SK-N-SH (cell line): ENCODE measurements at regions not wholly inside any gene's neighbourhood (a gene's known extent, or its start where the extent isn't known, plus 50 kb on each side); places are given as distances from the start of the nearest gene placed in this dataset.
A peak's percentile ranks its signal among the peaks of the same experiment; 100 is the strongest.

Experiments used
- CTCF ChIA-PET: fragments of 300-600, 350-600 bp; formaldehyde crosslinking; extraction: SDS; loops from one replicate; lab custom pipeline; 2021; lab: Yijun Ruan, JAX
- POLR2A ChIA-PET: fragments of 350-600 bp; sonication (Branson Sonifier 250); formaldehyde crosslinking; extraction: SDS; loops from one replicate; lab custom pipeline; 2020; ENCODE audit warnings: antibody characterized with exemption, inconsistent platforms; lab: Yijun Ruan, JAX
- DNase-seq: peaks from one replicate; pipeline ENCODE4 v3.0.0; 2012
- H2AFZ ChIP-seq: fragments of 200-600 bp; sonication (generic); 2 replicates; pipeline ENCODE4 v1.8.1; 2016; ENCODE audit warnings: antibody characterized with exemption, mild to moderate bottlenecking, low read depth
- H3F3A ChIP-seq: fragments of 200-600 bp; sonication (generic); replicated peaks from 2 replicates; pipeline ENCODE3; 2016; ENCODE audit warnings: antibody characterized with exemption, mild to moderate bottlenecking; ENCODE audit not compliant: insufficient read depth
- H3K27ac ChIP-seq, 2 experiments: fragments of 200-500 bp in 1 of 2; fragments of 200-600 bp in 1 of 2; sonication (Bioruptor generic) in 1 of 2; sonication (generic), shearing (Covaris generic) in 1 of 2; 2 replicates each; pipeline versions ENCODE4 v1.5.1 to v1.6.1; 2014 to 2016; ENCODE audit warnings: low read depth in 2 of 2, inconsistent platforms in 1 of 2, low read length in 1 of 2, mild to moderate bottlenecking in 1 of 2, mixed read lengths in 1 of 2
- H3K27me3 ChIP-seq: fragments of 200-600 bp; sonication (generic), shearing (Covaris generic); 2 replicates; pipeline ENCODE4 v1.6.1; 2016; ENCODE audit warnings: mixed run types; ENCODE audit not compliant: insufficient read depth
- H3K36me3 ChIP-seq, 2 experiments: fragments of 200-500 bp in 1 of 2; fragments of 200-600 bp in 1 of 2; sonication (Bioruptor generic) in 1 of 2; sonication (generic) in 1 of 2; replicated peaks in 1 of 2; 2 replicates each; pipeline versions ENCODE3 to v1.5.1; 2014 to 2016; ENCODE audit warnings: low read length in 1 of 2, mild to moderate bottlenecking in 1 of 2; ENCODE audit not compliant: insufficient read depth in 2 of 2, control insufficient read depth in 1 of 2
- H3K4me1 ChIP-seq, 2 experiments: fragments of 200-500 bp in 1 of 2; fragments of 200-600 bp in 1 of 2; sonication (Bioruptor generic) in 1 of 2; sonication (generic), shearing (Covaris generic) in 1 of 2; 2 replicates each; pipeline versions ENCODE4 v1.5.1 to v1.6.1; 2014 to 2016; ENCODE audit warnings: low read depth in 1 of 2, low read length in 1 of 2, mixed run types in 1 of 2; ENCODE audit not compliant: insufficient read depth in 2 of 2, control insufficient read depth in 1 of 2
- H3K4me2 ChIP-seq: fragments of 200-600 bp; sonication (generic), shearing (Covaris generic); 2 replicates; pipeline ENCODE4 v1.6.1; 2017; ENCODE audit warnings: mixed run types
- H3K4me3 ChIP-seq, 2 experiments: fragments of 200-500 bp in 1 of 2; fragments of 200-600 bp in 1 of 2; sonication (Bioruptor generic) in 1 of 2; sonication (generic), shearing (Covaris generic) in 1 of 2; 2 replicates each; pipeline versions ENCODE4 v1.5.1 to v1.8.1; 2014 to 2016; ENCODE audit warnings: low read depth in 2 of 2, inconsistent platforms in 1 of 2, low read length in 1 of 2, mild to moderate bottlenecking in 1 of 2, mixed read lengths in 1 of 2, moderate library complexity in 1 of 2
- H3K79me2 ChIP-seq: fragments of 200-600 bp; sonication (generic); 2 replicates; pipeline ENCODE4 v1.8.1; 2017; ENCODE audit warnings: mild to moderate bottlenecking; ENCODE audit not compliant: insufficient read depth
- H3K9ac ChIP-seq: fragments of 200-600 bp; sonication (generic); 2 replicates; pipeline ENCODE4 v1.6.1; 2017; ENCODE audit warnings: mixed run types
- H3K9me2 ChIP-seq: fragments of 200-600 bp; sonication (generic); 2 replicates; pipeline ENCODE4 v1.6.1; 2017; ENCODE audit warnings: mixed run types
- H3K9me3 ChIP-seq: fragments of 200-600 bp; sonication (generic); 2 replicates; pipeline ENCODE4 v1.6.1; 2017; ENCODE audit warnings: mixed run types, mild to moderate bottlenecking, moderate library complexity
- H4K20me1 ChIP-seq: fragments of 200-600 bp; sonication (generic); 2 replicates; pipeline ENCODE4 v1.6.1; 2017; ENCODE audit warnings: mild to moderate bottlenecking, mixed run types; ENCODE audit not compliant: insufficient read depth
- CHD2 ChIP-seq: fragments of 150-350 bp; IDR thresholded peaks from 2 replicates; pipeline ENCODE4 v1.6.1; 2018; ENCODE audit warnings: low read length; ENCODE audit not compliant: partially characterized antibody
- ELF1 ChIP-seq: IDR thresholded peaks from 2 replicates; pipeline ENCODE4 v1.4.0; 2012
- EP300 ChIP-seq, 2 experiments: IDR thresholded peaks; 2 replicates each; pipeline versions ENCODE4 v1.4.0 to v1.6.1; 2012; ENCODE audit warnings: borderline replicate concordance in 1 of 2, low read depth in 1 of 2, low read length in 1 of 2
- FOSL2 ChIP-seq: IDR thresholded peaks from 2 replicates; pipeline ENCODE4 v1.4.0; 2012; ENCODE audit warnings: low read depth, mild to moderate bottlenecking, moderate library complexity, borderline replicate concordance
- FOXJ3 ChIP-seq: sonication (generic); formaldehyde crosslinking; IDR thresholded peaks from 2 replicates; pipeline ENCODE4 v1.5.1; 2020; ENCODE audit warnings: mild to moderate bottlenecking, missing genetic modification reagents
- JUND ChIP-seq: IDR thresholded peaks from 2 replicates; pipeline ENCODE4 v1.4.0; 2012
- NFIC ChIP-seq: IDR thresholded peaks from 2 replicates; pipeline ENCODE4 v1.4.0; 2012; ENCODE audit warnings: borderline replicate concordance
- NRF1 ChIP-seq: IDR thresholded peaks from 2 replicates; pipeline ENCODE4 v1.6.1; 2012; ENCODE audit warnings: low read depth, mild to moderate bottlenecking, low read length
- RXRA ChIP-seq: IDR thresholded peaks from 2 replicates; pipeline ENCODE4 v1.4.0; 2012; ENCODE audit warnings: low read depth, mild to moderate bottlenecking, borderline replicate concordance
- SMC3 ChIP-seq: IDR thresholded peaks from 2 replicates; pipeline ENCODE4 v1.6.1; 2012; ENCODE audit warnings: low read depth, low read length, improper control_type of control experiment
- TCF12 ChIP-seq: IDR thresholded peaks from 2 replicates; pipeline ENCODE4 v1.4.0; 2012
- TEAD4 ChIP-seq: IDR thresholded peaks from 2 replicates; pipeline ENCODE4 v1.4.0; 2012; ENCODE audit warnings: mild to moderate bottlenecking, borderline replicate concordance; ENCODE audit not compliant: insufficient read depth
- YY1 ChIP-seq: IDR thresholded peaks from 2 replicates; pipeline ENCODE4 v1.4.0; 2012; ENCODE audit warnings: low read depth, mild to moderate bottlenecking
- WGBS: methylation state at CpG from one replicate; pipeline ENCODE4 v1.1.6; 2017; ENCODE audit warnings: low lambda C conversion rate; 5-methylcytosine and 5-hydroxymethylcytosine counted together
- TF ChIP-seq, protein P1 (sequence below): IDR thresholded peaks from 2 replicates; pipeline ENCODE4; 2012
- TF ChIP-seq, protein P2 (sequence below): IDR thresholded peaks from 2 replicates; pipeline ENCODE4 v1.4.0; 2012; ENCODE audit warnings: low read depth
- TF ChIP-seq, protein P3 (sequence below): IDR thresholded peaks from 2 replicates; pipeline ENCODE4 v1.4.0; 2012; ENCODE audit warnings: low read depth, borderline replicate concordance

- H3K9me2 ChIP-seq = no peaks in the 10 kb centered on the region
- TF ChIP-seq EP300 (IDR thresholded peaks at IDR 0.05; ENCODE audit: borderline replicate concordance in 1 of 2, low read depth in 1 of 2, low read length in 1 of 2) (peak in 1 of 2 experiments; percentile 40; a peak in 1 of 4 replicates), NFIC (peak; percentile 40; the same call in 1 of the 2 replicates), RXRA (peak; percentile 42; the same call in 1 of the 2 replicates), JUND (peak; percentile 53), SMC3 (no peak), ELF1 (no peak), TEAD4 (peak; percentile 61), FOSL2 (peak; percentile 67; the same call in 1 of the 2 replicates), FOXJ3 (CRISPR knock-in tag) (no peak), YY1 (no peak), TCF12 (peak; percentile 54; the same call in 1 of the 2 replicates)
- TF ChIP-seq, protein P1, sequence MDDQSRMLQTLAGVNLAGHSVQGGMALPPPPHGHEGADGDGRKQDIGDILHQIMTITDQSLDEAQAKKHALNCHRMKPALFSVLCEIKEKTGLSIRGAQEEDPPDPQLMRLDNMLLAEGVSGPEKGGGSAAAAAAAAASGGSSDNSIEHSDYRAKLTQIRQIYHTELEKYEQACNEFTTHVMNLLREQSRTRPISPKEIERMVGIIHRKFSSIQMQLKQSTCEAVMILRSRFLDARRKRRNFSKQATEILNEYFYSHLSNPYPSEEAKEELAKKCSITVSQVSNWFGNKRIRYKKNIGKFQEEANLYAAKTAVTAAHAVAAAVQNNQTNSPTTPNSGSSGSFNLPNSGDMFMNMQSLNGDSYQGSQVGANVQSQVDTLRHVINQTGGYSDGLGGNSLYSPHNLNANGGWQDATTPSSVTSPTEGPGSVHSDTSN = peak; percentile 76
- TF ChIP-seq, protein P2, sequence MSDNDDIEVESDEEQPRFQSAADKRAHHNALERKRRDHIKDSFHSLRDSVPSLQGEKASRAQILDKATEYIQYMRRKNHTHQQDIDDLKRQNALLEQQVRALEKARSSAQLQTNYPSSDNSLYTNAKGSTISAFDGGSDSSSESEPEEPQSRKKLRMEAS = peak; percentile 92
- TF ChIP-seq, all 33 proteins: peak for 9
- Histone ChIP-seq H3K36me3 (no peaks in the 10 kb centered on the region), H4K20me1 (no peaks in the 10 kb centered on the region), H3K27me3 (no peaks in the 10 kb centered on the region), H3K79me2 (no peaks in the 10 kb centered on the region), H3K9ac (peak overlapping the region; percentile 46; the same call in 1 of the 2 replicates), H3K4me2 (peak overlapping the region; percentile 53), H3K27ac (peak overlapping the region; percentile 6 to 74; a peak in 3 of 4 replicates), H3K9me3 (no peaks in the 10 kb centered on the region), H2AFZ (peak overlapping the region; percentile 38; the same call in 1 of the 2 replicates), H3F3A (peaks cover 19% of the 10 kb centered on the region), H3K4me3 (no peak overlapping the region), H3K4me1 (peaks cover 0 to 26% of the 10 kb centered on the region in 2 experiments; a peak in 2 of 4 replicates)
- 50% methylated on average over 9 of the region's 15 CpGs for WGBS
- DNase-seq = no peak
- CTCF ChIA-PET = no interaction called here
- POLR2A ChIA-PET = no interaction called here
Observed at GRCh38 chr11:35082321-35083180, 56.4 kb upstream of the CD44 start.

DNA sequence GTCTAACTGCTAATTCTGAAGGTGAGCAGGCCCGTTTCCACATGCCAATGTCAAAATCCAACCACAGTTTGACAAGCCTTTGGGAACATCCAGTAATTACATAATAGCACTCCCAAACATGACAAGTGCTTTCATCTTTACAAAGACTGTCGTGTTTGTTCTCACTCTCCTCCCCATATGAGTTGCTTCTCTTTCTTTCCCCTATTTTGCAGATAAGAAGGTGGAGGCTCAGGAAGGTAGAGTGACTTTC, 55.9 kb upstream of the CD44 start:
- Histone ChIP-seq H3F3A (peaks cover 18% of the 10 kb centered on the region), H3K4me3 (no peak overlapping the region), H4K20me1 (no peaks in the 10 kb centered on the region), H3K9ac (peak overlapping the region; percentile 46; the same call in 1 of the 2 replicates), H3K4me1 (peaks cover 0 to 23% of the 10 kb centered on the region in 2 experiments; a peak in 2 of 4 replicates), H3K27me3 (no peaks in the 10 kb centered on the region), H3K27ac (peak overlapping the region in 1 of 2 experiments; percentile 74; a peak in 3 of 4 replicates), H3K79me2 (no peaks in the 10 kb centered on the region), H3K4me2 (peak overlapping the region; percentile 53; the same call in 1 of the 2 replicates), H3K36me3 (no peaks in the 10 kb centered on the region), H3K9me2 (no peaks in the 10 kb centered on the region), H2AFZ (no peak overlapping the region; the same call in 1 of the 2 replicates), H3K9me3 (no peaks in the 10 kb centered on the region)
- WGBS = 95% methylated on average over 1 of the region's 2 CpGs
- TF ChIP-seq YY1 = no peak
- TF ChIP-seq NFIC = no peak
- TF ChIP-seq, protein P1 = no peak
- no peak for TF ChIP-seq CHD2
- TF ChIP-seq, protein P3, sequence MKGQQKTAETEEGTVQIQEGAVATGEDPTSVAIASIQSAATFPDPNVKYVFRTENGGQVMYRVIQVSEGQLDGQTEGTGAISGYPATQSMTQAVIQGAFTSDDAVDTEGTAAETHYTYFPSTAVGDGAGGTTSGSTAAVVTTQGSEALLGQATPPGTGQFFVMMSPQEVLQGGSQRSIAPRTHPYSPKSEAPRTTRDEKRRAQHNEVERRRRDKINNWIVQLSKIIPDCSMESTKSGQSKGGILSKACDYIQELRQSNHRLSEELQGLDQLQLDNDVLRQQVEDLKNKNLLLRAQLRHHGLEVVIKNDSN = no peak
- TF ChIP-seq NRF1 = no peak
- no peak for DNase-seq
- CTCF ChIA-PET = no interaction called here
- POLR2A ChIA-PET = no interaction called here
